ENCODE measurements at regions not wholly inside any gene's neighbourhood (a gene's known extent, or its start where the extent isn't known, plus 50 kb on each side); places are given as distances from the start of the nearest gene placed in this dataset.

DNA sequence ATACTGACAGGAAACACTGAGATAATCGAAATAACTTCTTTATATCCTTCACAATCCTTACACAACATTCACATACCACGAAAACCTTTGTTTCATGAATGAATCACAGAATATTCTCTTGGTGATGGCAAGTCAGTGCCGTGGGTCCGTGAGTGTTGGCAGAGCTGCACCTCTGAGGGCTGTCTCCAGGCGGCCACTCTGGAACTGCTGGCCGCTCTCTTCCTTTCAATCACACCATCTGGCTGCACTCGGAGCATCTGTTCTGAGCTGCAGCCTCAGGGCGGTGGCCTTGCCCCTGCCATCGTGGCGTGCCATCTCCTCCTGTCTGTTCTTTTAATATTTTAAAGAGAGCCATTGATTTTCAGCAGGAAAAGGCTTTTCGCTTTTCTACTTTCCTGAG lies 129.4 kb upstream of the AFDN start:
- Mint-ChIP-seq H3K4me3 (no peak overlapping the region), H3K9me3 (no peaks in the 10 kb centered on the region), H3K27ac (no peak overlapping the region), H3K36me3 (ENCODE audit: low read depth) (no peaks in the 10 kb centered on the region), H3K27me3 (peaks cover 18% of the 10 kb centered on the region), H3K4me1 (ENCODE audit: low read depth) (peaks cover 18% of the 10 kb centered on the region)
- CTCF ChIA-PET, result no interaction called here
- POLR2A ChIA-PET, result interaction anchor here (0.8 to 1.8 kb wide), 2 partner anchors 9 to 11 kb away, joined by 3 to 5 read pairs; no protein-coding TSS in a partner anchor
- DNase-seq, result no peak
- TF ChIP-seq, protein P1, sequence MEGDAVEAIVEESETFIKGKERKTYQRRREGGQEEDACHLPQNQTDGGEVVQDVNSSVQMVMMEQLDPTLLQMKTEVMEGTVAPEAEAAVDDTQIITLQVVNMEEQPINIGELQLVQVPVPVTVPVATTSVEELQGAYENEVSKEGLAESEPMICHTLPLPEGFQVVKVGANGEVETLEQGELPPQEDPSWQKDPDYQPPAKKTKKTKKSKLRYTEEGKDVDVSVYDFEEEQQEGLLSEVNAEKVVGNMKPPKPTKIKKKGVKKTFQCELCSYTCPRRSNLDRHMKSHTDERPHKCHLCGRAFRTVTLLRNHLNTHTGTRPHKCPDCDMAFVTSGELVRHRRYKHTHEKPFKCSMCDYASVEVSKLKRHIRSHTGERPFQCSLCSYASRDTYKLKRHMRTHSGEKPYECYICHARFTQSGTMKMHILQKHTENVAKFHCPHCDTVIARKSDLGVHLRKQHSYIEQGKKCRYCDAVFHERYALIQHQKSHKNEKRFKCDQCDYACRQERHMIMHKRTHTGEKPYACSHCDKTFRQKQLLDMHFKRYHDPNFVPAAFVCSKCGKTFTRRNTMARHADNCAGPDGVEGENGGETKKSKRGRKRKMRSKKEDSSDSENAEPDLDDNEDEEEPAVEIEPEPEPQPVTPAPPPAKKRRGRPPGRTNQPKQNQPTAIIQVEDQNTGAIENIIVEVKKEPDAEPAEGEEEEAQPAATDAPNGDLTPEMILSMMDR (IDR thresholded peaks at IDR 0.05), result no peak
- no peak for ATAC-seq
- intact Hi-C loops (cut with micrococcal nuclease), result no loop called here

DNA sequence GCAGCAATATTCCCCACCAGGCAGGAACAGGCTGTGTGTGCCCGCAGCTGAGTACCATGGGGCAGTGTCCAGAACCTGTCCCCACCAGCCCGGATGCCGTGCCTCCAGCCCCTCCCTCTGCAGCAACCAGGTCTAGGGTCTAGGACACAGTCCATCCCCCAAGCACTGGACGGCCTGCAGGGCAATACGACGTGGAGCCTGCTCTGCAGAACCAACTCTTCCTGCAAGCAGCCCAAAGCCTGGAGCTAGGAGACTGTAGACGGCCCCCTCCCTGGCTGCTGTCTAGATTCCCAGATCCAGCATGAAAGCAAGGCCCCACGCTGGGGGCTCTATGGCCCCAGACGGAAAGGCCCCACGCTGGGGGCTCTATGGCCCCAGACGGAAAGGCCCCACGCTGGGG lies 128.2 kb upstream of the AFDN start:
- DNase-seq (no peak), ATAC-seq (no peak)
- no peaks in the 10 kb centered on the region for H3K9me3 Mint-ChIP-seq
- no peak overlapping the region for H3K27ac Mint-ChIP-seq
- no peak overlapping the region for H3K4me3 Mint-ChIP-seq
- ChIA-PET POLR2A (interaction anchor here (1.8 kb wide), 1 partner anchor 11 kb away, joined by 5 read pairs; no protein-coding TSS in a partner anchor), CTCF (no interaction called here)
- TF ChIP-seq, protein P1 (IDR thresholded peaks at IDR 0.05), result no peak
- H3K27me3 Mint-ChIP-seq, result peaks cover 25% of the 10 kb centered on the region
- no peaks in the 10 kb centered on the region for H3K36me3 Mint-ChIP-seq (ENCODE audit: low read depth)
- H3K4me1 Mint-ChIP-seq (ENCODE audit: low read depth), result peaks cover 18% of the 10 kb centered on the region
- intact Hi-C loops (cut with micrococcal nuclease), result no loop called here

GRCh38 chr6:167699141-167699931 lies 127.4 kb upstream of the AFDN start:
- intact Hi-C loops (cut with micrococcal nuclease), result no loop called here
- Mint-ChIP-seq H3K4me1 (ENCODE audit: low read depth) (peaks cover 18% of the 10 kb centered on the region), H3K9me3 (no peaks in the 10 kb centered on the region), H3K27ac (peak overlapping the region; percentile 92), H3K27me3 (peaks cover 23% of the 10 kb centered on the region), H3K4me3 (peak overlapping the region; percentile 62), H3K36me3 (ENCODE audit: low read depth) (no peaks in the 10 kb centered on the region)
- TF ChIP-seq, protein P1 (IDR thresholded peaks at IDR 0.05), result no peak
- POLR2A ChIA-PET, result interaction anchor here (1.8 kb wide), 1 partner anchor 11 kb away, joined by 5 read pairs; no protein-coding TSS in a partner anchor
- DNase-seq (peak; percentile 83), ATAC-seq (peak; percentile 95)
- CTCF ChIA-PET, result interaction anchor here (1.0 kb wide), 1 partner anchor 50 kb away, joined by 3 read pairs; no protein-coding TSS in a partner anchor

DNA sequence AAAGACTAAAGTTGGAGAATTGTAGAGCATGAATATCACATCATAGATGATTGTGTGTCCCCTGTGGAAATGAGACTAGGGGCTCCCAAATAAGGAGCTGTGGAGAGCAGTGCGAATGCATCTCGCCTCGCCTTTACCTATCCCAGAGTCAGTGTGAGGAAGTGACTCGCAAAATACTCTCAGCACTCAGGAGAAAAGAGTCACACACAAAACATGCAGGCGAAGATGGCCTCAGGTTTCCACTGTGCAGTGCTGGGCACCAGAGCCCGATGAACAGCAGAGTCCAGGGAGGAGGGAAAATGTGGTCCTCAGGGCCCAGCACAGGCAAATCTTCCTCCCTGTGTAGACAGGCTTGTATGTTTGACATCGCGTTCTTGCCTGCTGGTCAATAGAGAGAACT lies 126.5 kb upstream of the AFDN start:
- Mint-ChIP-seq H3K27ac (peak overlapping the region; percentile 92), H3K4me3 (no peak overlapping the region), H3K9me3 (no peaks in the 10 kb centered on the region), H3K4me1 (ENCODE audit: low read depth) (peaks cover 23% of the 10 kb centered on the region), H3K27me3 (peaks cover 22% of the 10 kb centered on the region), H3K36me3 (ENCODE audit: low read depth) (no peaks in the 10 kb centered on the region)
- intact Hi-C loops (cut with micrococcal nuclease), result no loop called here
- TF ChIP-seq, protein P1 (IDR thresholded peaks at IDR 0.05), result no peak
- ATAC-seq (no peak), DNase-seq (no peak)
- CTCF ChIA-PET, result interaction anchor here (1.0 kb wide), 1 partner anchor 51 kb away, joined by 3 read pairs; no protein-coding TSS in a partner anchor
- POLR2A ChIA-PET, result no interaction called here

GRCh38 chr6:167701010-167701409 lies 125.7 kb upstream of the AFDN start:
- intact Hi-C loops (cut with micrococcal nuclease), result no loop called here
- Mint-ChIP-seq H3K9me3 (no peaks in the 10 kb centered on the region), H3K4me3 (no peak overlapping the region), H3K27me3 (peaks cover 24% of the 10 kb centered on the region), H3K27ac (no peak overlapping the region), H3K4me1 (ENCODE audit: low read depth) (peaks cover 29% of the 10 kb centered on the region), H3K36me3 (ENCODE audit: low read depth) (no peaks in the 10 kb centered on the region)
- CTCF ChIA-PET, result no interaction called here
- TF ChIP-seq, protein P1 (IDR thresholded peaks at IDR 0.05), result no peak
- no peak for ATAC-seq
- POLR2A ChIA-PET, result no interaction called here
- no peak for DNase-seq
